Endodermal cell (in vitro differentiated cells): ENCODE measurements at regions not wholly inside any gene's neighbourhood (a gene's known extent, or its start where the extent isn't known, plus 50 kb on each side); places are given as distances from the start of the nearest gene placed in this dataset.

Source experiments
- DNase-seq: peaks from one replicate; pipeline ENCODE4 v3.0.0-alpha.2; 2017
- H3K27ac ChIP-seq: 2 replicates; pipeline ENCODE4 v1.5.1; 2013; ENCODE audit warnings: mild to moderate bottlenecking, low read depth, low read length, moderate library complexity
- H3K27me3 ChIP-seq: 2 replicates; pipeline ENCODE4 v1.6.1; 2013; ENCODE audit warnings: mild to moderate bottlenecking, low read length, moderate library complexity; ENCODE audit not compliant: insufficient read depth, control insufficient read depth, poor library complexity, severe bottlenecking
- H3K36me3 ChIP-seq: 2 replicates; pipeline ENCODE4 v1.7.0; 2013; ENCODE audit warnings: mild to moderate bottlenecking, low read length, moderate library complexity; ENCODE audit not compliant: control insufficient read depth, insufficient read depth
- H3K4me1 ChIP-seq: one replicate; pipeline ENCODE4 v1.7.0; 2013; ENCODE audit warnings: low read length; ENCODE audit not compliant: control insufficient read depth, insufficient read depth
- H3K4me3 ChIP-seq: 2 replicates; pipeline ENCODE4 v1.5.1; 2013; ENCODE audit warnings: mild to moderate bottlenecking, low read length, moderate library complexity
- H3K9ac ChIP-seq: 2 replicates; pipeline ENCODE4 v1.6.1; 2013; ENCODE audit warnings: mild to moderate bottlenecking, low read length, moderate library complexity; ENCODE audit not compliant: poor library complexity, severe bottlenecking; ENCODE audit errors: extremely low read depth
- H3K9me3 ChIP-seq: 2 replicates; pipeline ENCODE4 v1.6.1; 2013; ENCODE audit warnings: mild to moderate bottlenecking, low read length, moderate library complexity; ENCODE audit not compliant: control insufficient read depth
- H3K27ac Mint-ChIP-seq: 2 replicates; pipeline ENCODE4 v1.8.0; 2020; ENCODE audit warnings: mixed read lengths
- H3K27me3 Mint-ChIP-seq: 2 replicates; pipeline ENCODE4 v1.8.0; 2021; ENCODE audit warnings: mild to moderate bottlenecking, mixed read lengths; ENCODE audit not compliant: insufficient read depth
- H3K36me3 Mint-ChIP-seq: 2 replicates; pipeline ENCODE4 v1.8.0; 2020; ENCODE audit warnings: low read depth, mixed read lengths
- H3K4me1 Mint-ChIP-seq: 2 replicates; pipeline ENCODE4 v1.8.0; 2020; ENCODE audit warnings: mixed read lengths
- H3K4me3 Mint-ChIP-seq: 2 replicates; pipeline ENCODE4 v1.8.0; 2020; ENCODE audit warnings: mild to moderate bottlenecking, moderate library complexity, mixed read lengths
- H3K9me3 Mint-ChIP-seq: 2 replicates; pipeline ENCODE4 v1.8.0; 2020; ENCODE audit warnings: mild to moderate bottlenecking, mixed read lengths
- CTCF ChIP-seq: fragments of 200-600 bp; sonication (generic); conservative IDR thresholded peaks from 2 replicates; pipeline ENCODE4 v1.5.0; 2021; ENCODE audit warnings: antibody characterized with exemption, mild to moderate bottlenecking
- WGBS, 2 experiments: methylation state at CpG; one replicate each; pipeline versions ENCODE4 v1.1.5 to v1.1.7; 2013; ENCODE audit warnings: missing lambda C conversion rate in 2 of 2, mixed read lengths in 1 of 2; ENCODE audit not compliant: insufficient coverage in 1 of 2, insufficient read length in 1 of 2; 5-methylcytosine and 5-hydroxymethylcytosine counted together

- Histone ChIP-seq H3K4me1 (no peaks in the 10 kb centered on the region), H3K27ac (no peak overlapping the region), H3K9me3 (no peaks in the 10 kb centered on the region), H3K4me3 (no peak overlapping the region), H3K27me3 (peaks cover 6% of the 10 kb centered on the region), H3K9ac (no peak overlapping the region), H3K36me3 (no peaks in the 10 kb centered on the region)
- DNase-seq = no peak
- 92 to 94% methylated on average over 4 of the region's 4 CpGs for WGBS, 2 experiments
- Mint-ChIP-seq H3K4me3 (no peak overlapping the region), H3K27me3 (peaks cover 64% of the 10 kb centered on the region), H3K9me3 (peaks cover 14% of the 10 kb centered on the region), H3K4me1 (peaks cover 3% of the 10 kb centered on the region), H3K27ac (no peak overlapping the region), H3K36me3 (peaks cover 3% of the 10 kb centered on the region)
- TF ChIP-seq CTCF = no peak
Observed at GRCh38 chr1:67522001-67522441, 91.8 kb upstream of the SERBP1 start.

- H3K36me3 Mint-ChIP-seq = no peaks in the 10 kb centered on the region
- WGBS, 2 experiments = 86 to 96% methylated on average over 1 to 4 of the region's 4 CpGs
- no peak overlapping the region for H3K27ac Mint-ChIP-seq
- no peak for DNase-seq
- H3K4me1 Mint-ChIP-seq = peaks cover 3% of the 10 kb centered on the region
- no peaks in the 10 kb centered on the region for H3K9me3 ChIP-seq
- no peak overlapping the region for H3K27ac ChIP-seq
- no peaks in the 10 kb centered on the region for H3K27me3 ChIP-seq
- H3K4me3 ChIP-seq = no peak overlapping the region
- peaks cover 10% of the 10 kb centered on the region for H3K9me3 Mint-ChIP-seq
- H3K36me3 ChIP-seq = no peaks in the 10 kb centered on the region
- H3K4me1 ChIP-seq = no peaks in the 10 kb centered on the region
- no peak overlapping the region for H3K9ac ChIP-seq
- H3K4me3 Mint-ChIP-seq = no peak overlapping the region
- peaks cover 59% of the 10 kb centered on the region for H3K27me3 Mint-ChIP-seq
- no peak for TF ChIP-seq CTCF
Observed at GRCh38 chr1:67522793-67523192, 92.6 kb upstream of the SERBP1 start.

- Mint-ChIP-seq H3K9me3 (no peaks in the 10 kb centered on the region), H3K4me1 (peaks cover 3% of the 10 kb centered on the region), H3K27ac (no peak overlapping the region), H3K4me3 (no peak overlapping the region), H3K27me3 (peaks cover 43% of the 10 kb centered on the region), H3K36me3 (no peaks in the 10 kb centered on the region)
- Histone ChIP-seq H3K36me3 (no peaks in the 10 kb centered on the region), H3K27ac (no peak overlapping the region), H3K27me3 (no peaks in the 10 kb centered on the region), H3K9ac (no peak overlapping the region), H3K4me3 (no peak overlapping the region), H3K4me1 (no peaks in the 10 kb centered on the region), H3K9me3 (no peaks in the 10 kb centered on the region)
- peak; percentile 59 for DNase-seq
- peak; percentile 77 for TF ChIP-seq CTCF
- 72 to 83% methylated on average over 4 to 7 of the region's 7 CpGs for WGBS, 2 experiments
Observed at GRCh38 chr1:67524143-67525052, 94.2 kb upstream of the SERBP1 start.
